WTC11 (cell line): ENCODE measurements at regions not wholly inside any gene's neighbourhood (a gene's known extent, or its start where the extent isn't known, plus 50 kb on each side); places are given as distances from the start of the nearest gene placed in this dataset.

Experiments used
- ATAC-seq: fragments of 200-7000 bp; cut with Tn5 transposase; 2 replicates; pipeline ENCODE4 v1.10.0; 2021; ENCODE audit warnings: mild to moderate bottlenecking, moderate library complexity
- CTCF ChIA-PET: fragments of 300-600 bp; sonication (Branson Sonifier 250); formaldehyde crosslinking; loops from one replicate; lab custom pipeline; 2021; ENCODE audit warnings: antibody characterized with exemption; lab: Charles Lee
- POLR2A ChIA-PET: fragments of 350-600 bp; sonication (Branson Sonifier 250); formaldehyde crosslinking; loops from one replicate; lab custom pipeline; 2021; ENCODE audit warnings: antibody characterized with exemption; lab: Charles Lee
- DNase-seq: peaks from one replicate; pipeline ENCODE4 v3.0.0; 2021; ENCODE audit warnings: low spot score
- H3K27ac Mint-ChIP-seq: 2 replicates; pipeline ENCODE4 v1.8.0; 2021; ENCODE audit warnings: mixed read lengths
- H3K27me3 Mint-ChIP-seq: 2 replicates; pipeline ENCODE4 v1.8.0; 2021; ENCODE audit warnings: low read depth, mild to moderate bottlenecking, moderate library complexity, mixed read lengths
- H3K36me3 Mint-ChIP-seq: 2 replicates; pipeline ENCODE4 v1.8.0; 2021; ENCODE audit warnings: mixed read lengths
- H3K4me1 Mint-ChIP-seq: 2 replicates; pipeline ENCODE4 v1.8.0; 2022; ENCODE audit warnings: mixed read lengths
- H3K4me3 Mint-ChIP-seq: 2 replicates; pipeline ENCODE4 v1.8.0; 2021; ENCODE audit warnings: mild to moderate bottlenecking, moderate library complexity, mixed read lengths
- H3K9me3 Mint-ChIP-seq: 2 replicates; pipeline ENCODE4 v1.8.0; 2021; ENCODE audit warnings: mixed read lengths
- EMX1 ChIP-seq: fragments of 250-450 bp; sonication (Bioruptor Pico); IDR thresholded peaks from 2 replicates; pipeline ENCODE4 v1.8.0; 2021; ENCODE audit warnings: mild to moderate bottlenecking
- ESRRA ChIP-seq: sonication (generic); formaldehyde crosslinking; IDR thresholded peaks from 2 replicates; pipeline ENCODE4 v1.8.1; 2022; ENCODE audit warnings: mild to moderate bottlenecking, missing genetic modification reagents, borderline replicate concordance
- IRF2 ChIP-seq: sonication (generic); formaldehyde crosslinking; IDR thresholded peaks from 2 replicates; pipeline ENCODE4 v1.8.0; 2022; ENCODE audit warnings: low read depth, missing genetic modification reagents, borderline replicate concordance
- JUN ChIP-seq: sonication (generic); formaldehyde crosslinking; IDR thresholded peaks from 2 replicates; pipeline ENCODE4 v1.8.0; 2023; ENCODE audit warnings: mild to moderate bottlenecking, missing genetic modification reagents
- KAT7 ChIP-seq: sonication (generic); formaldehyde crosslinking; IDR thresholded peaks from 2 replicates; pipeline ENCODE4 v1.8.1; 2023; ENCODE audit warnings: missing genetic modification reagents, mild to moderate bottlenecking, borderline replicate concordance
- MYBL2 ChIP-seq: sonication (generic); formaldehyde crosslinking; IDR thresholded peaks from 2 replicates; pipeline ENCODE4 v1.8.1; 2023; ENCODE audit warnings: mild to moderate bottlenecking, moderate library complexity, missing genetic modification reagents
- NFATC4 ChIP-seq: fragments of 250-450 bp; sonication (Bioruptor Pico); IDR thresholded peaks from 2 replicates; pipeline ENCODE4 v1.9.0; 2021; ENCODE audit warnings: mild to moderate bottlenecking
- NFE2L1 ChIP-seq: sonication (generic); formaldehyde crosslinking; IDR thresholded peaks from 2 replicates; pipeline ENCODE4 v1.8.1; 2023; ENCODE audit warnings: missing genetic modification reagents
- NR3C1 ChIP-seq: sonication (generic); formaldehyde crosslinking; conservative IDR thresholded peaks from 2 replicates; pipeline ENCODE4 v1.8.1; 2023; ENCODE audit warnings: low read depth, mild to moderate bottlenecking, missing genetic modification reagents
- PRDM15 ChIP-seq: sonication (generic); formaldehyde crosslinking; IDR thresholded peaks from 2 replicates; pipeline ENCODE4 v1.8.0; 2022; ENCODE audit warnings: missing genetic modification reagents
- PRRX2 ChIP-seq: fragments of 250-450 bp; sonication (Bioruptor Pico); IDR thresholded peaks from 2 replicates; pipeline ENCODE4 v1.8.0; 2021; ENCODE audit warnings: mild to moderate bottlenecking
- SP1 ChIP-seq: sonication (generic); formaldehyde crosslinking; conservative IDR thresholded peaks from 2 replicates; pipeline ENCODE4 v1.8.1; 2022; ENCODE audit warnings: missing genetic modification reagents
- ZNF232 ChIP-seq: sonication (generic); formaldehyde crosslinking; IDR thresholded peaks from 2 replicates; pipeline ENCODE4 v1.8.0; 2022; ENCODE audit warnings: mild to moderate bottlenecking, missing genetic modification reagents
- ZNF281 ChIP-seq: sonication (generic); formaldehyde crosslinking; IDR thresholded peaks from 2 replicates; pipeline ENCODE4 v1.8.0; 2023; ENCODE audit warnings: mild to moderate bottlenecking, missing genetic modification reagents
- ZNF416 ChIP-seq: fragments of 250-450 bp; sonication (Bioruptor Pico); IDR thresholded peaks from 2 replicates; pipeline ENCODE4 v1.9.0; 2021; ENCODE audit warnings: mild to moderate bottlenecking, inconsistent platforms
- TF ChIP-seq, protein P1 (sequence below): sonication (generic); formaldehyde crosslinking; IDR thresholded peaks from 2 replicates; pipeline ENCODE4 v1.8.1; 2023; ENCODE audit warnings: mild to moderate bottlenecking, missing genetic modification reagents, moderate library complexity
- TF ChIP-seq, protein P2 (sequence below): sonication (generic); formaldehyde crosslinking; IDR thresholded peaks from 2 replicates; pipeline ENCODE4 v1.8.1; 2023; ENCODE audit warnings: mild to moderate bottlenecking, missing genetic modification reagents, moderate library complexity
- TF ChIP-seq, protein P3 (sequence below): sonication (generic); formaldehyde crosslinking; IDR thresholded peaks from 2 replicates; pipeline ENCODE4 v1.8.0; 2023; ENCODE audit warnings: missing genetic modification reagents, mild to moderate bottlenecking, borderline replicate concordance

GRCh38 chr1:118698911-118699310 lies 289.2 kb downstream of the TBX15 start (continued):
- TF ChIP-seq, protein P1, sequence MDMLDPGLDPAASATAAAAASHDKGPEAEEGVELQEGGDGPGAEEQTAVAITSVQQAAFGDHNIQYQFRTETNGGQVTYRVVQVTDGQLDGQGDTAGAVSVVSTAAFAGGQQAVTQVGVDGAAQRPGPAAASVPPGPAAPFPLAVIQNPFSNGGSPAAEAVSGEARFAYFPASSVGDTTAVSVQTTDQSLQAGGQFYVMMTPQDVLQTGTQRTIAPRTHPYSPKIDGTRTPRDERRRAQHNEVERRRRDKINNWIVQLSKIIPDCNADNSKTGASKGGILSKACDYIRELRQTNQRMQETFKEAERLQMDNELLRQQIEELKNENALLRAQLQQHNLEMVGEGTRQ (CRISPR knock-in tag): no peak
- TF ChIP-seq ZNF281 (CRISPR knock-in tag) (no peak), IRF2 (CRISPR knock-in tag) (no peak), ZNF232 (CRISPR knock-in tag) (no peak)

DNA sequence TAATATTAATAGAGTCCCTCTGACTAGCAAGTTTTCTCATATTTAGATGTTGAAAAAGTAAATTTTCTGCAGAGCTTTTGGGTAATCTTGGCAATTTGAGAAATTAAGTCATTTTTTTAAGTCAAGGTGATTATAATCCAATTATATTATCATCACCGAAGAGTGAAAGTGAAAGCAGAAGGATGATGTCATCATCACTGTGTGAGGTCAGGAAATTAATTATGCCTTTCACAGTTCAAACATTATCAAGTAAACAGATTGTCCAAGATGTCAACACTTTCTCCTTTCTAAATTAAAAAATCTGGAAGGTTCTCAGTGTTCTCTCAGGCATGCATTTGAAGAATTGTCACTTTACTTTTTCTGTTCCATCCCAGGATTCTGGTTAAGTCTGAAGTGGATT lies 296.0 kb downstream of the TBX15 start:
- H3K9me3 Mint-ChIP-seq: no peaks in the 10 kb centered on the region; the same call in 1 of the 2 replicates
- H3K36me3 Mint-ChIP-seq: no peaks in the 10 kb centered on the region
- no peaks in the 10 kb centered on the region for H3K4me1 Mint-ChIP-seq
- ATAC-seq (no peak), DNase-seq (no peak)
- no peaks in the 10 kb centered on the region for H3K27me3 Mint-ChIP-seq
- H3K4me3 Mint-ChIP-seq: no peak overlapping the region
- TF ChIP-seq, protein P2, sequence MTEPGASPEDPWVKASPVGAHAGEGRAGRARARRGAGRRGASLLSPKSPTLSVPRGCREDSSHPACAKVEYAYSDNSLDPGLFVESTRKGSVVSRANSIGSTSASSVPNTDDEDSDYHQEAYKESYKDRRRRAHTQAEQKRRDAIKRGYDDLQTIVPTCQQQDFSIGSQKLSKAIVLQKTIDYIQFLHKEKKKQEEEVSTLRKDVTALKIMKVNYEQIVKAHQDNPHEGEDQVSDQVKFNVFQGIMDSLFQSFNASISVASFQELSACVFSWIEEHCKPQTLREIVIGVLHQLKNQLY (CRISPR knock-in tag): no peak
- TF ChIP-seq KAT7 (CRISPR knock-in tag) (no peak), NFATC4 (CRISPR knock-in tag) (no peak), MYBL2 (CRISPR knock-in tag) (no peak), SP1 (CRISPR knock-in tag) (no peak), NR3C1 (CRISPR knock-in tag) (no peak), PRDM15 (CRISPR knock-in tag) (no peak), NFE2L1 (no peak), JUN (no peak), PRRX2 (CRISPR knock-in tag) (no peak), EMX1 (CRISPR knock-in tag) (no peak), ZNF416 (no peak), ESRRA (CRISPR knock-in tag) (no peak)
- TF ChIP-seq, protein P3, sequence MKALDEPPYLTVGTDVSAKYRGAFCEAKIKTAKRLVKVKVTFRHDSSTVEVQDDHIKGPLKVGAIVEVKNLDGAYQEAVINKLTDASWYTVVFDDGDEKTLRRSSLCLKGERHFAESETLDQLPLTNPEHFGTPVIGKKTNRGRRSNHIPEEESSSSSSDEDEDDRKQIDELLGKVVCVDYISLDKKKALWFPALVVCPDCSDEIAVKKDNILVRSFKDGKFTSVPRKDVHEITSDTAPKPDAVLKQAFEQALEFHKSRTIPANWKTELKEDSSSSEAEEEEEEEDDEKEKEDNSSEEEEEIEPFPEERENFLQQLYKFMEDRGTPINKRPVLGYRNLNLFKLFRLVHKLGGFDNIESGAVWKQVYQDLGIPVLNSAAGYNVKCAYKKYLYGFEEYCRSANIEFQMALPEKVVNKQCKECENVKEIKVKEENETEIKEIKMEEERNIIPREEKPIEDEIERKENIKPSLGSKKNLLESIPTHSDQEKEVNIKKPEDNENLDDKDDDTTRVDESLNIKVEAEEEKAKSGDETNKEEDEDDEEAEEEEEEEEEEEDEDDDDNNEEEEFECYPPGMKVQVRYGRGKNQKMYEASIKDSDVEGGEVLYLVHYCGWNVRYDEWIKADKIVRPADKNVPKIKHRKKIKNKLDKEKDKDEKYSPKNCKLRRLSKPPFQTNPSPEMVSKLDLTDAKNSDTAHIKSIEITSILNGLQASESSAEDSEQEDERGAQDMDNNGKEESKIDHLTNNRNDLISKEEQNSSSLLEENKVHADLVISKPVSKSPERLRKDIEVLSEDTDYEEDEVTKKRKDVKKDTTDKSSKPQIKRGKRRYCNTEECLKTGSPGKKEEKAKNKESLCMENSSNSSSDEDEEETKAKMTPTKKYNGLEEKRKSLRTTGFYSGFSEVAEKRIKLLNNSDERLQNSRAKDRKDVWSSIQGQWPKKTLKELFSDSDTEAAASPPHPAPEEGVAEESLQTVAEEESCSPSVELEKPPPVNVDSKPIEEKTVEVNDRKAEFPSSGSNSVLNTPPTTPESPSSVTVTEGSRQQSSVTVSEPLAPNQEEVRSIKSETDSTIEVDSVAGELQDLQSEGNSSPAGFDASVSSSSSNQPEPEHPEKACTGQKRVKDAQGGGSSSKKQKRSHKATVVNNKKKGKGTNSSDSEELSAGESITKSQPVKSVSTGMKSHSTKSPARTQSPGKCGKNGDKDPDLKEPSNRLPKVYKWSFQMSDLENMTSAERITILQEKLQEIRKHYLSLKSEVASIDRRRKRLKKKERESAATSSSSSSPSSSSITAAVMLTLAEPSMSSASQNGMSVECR (CRISPR knock-in tag): no peak
- ChIA-PET CTCF (no interaction called here), POLR2A (no interaction called here)
- H3K27ac Mint-ChIP-seq: no peak overlapping the region
